ENCODE measurements at regions not wholly inside any gene's neighbourhood (a gene's known extent, or its start where the extent isn't known, plus 50 kb on each side); places are given as distances from the start of the nearest gene placed in this dataset.

DNA sequence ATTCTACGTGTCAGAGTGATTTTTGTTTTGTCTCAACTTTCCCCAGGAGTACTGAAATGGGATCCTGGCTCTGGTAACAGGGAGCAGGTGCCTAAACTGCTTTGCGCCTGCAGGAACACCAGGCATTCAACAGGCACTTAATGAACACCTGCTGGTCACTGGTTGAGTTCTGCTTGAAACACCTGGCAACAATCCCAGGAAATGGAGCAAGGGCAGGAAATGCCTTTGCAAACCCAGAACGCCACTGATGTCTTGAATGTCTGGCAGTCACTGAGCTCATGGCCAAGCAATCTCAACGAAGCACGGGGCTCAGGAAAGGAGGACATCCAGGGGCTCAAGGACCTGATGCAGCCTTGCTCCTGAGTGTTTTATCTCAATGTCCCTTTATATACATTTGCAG is 360.0 kb upstream of the RAB6C start:
- Histone ChIP-seq H2AFZ (ENCODE audit: low read depth, low read length, severe bottlenecking) (no peak overlapping the region), H3K9me3 (ENCODE audit: insufficient read depth, low read length) (no peaks in the 10 kb centered on the region), H3K79me2 (ENCODE audit: insufficient read depth, low read length) (no peaks in the 10 kb centered on the region), H3K4me2 (ENCODE audit: low read depth, low read length, poor library complexity, severe bottlenecking) (no peak overlapping the region), H3K4me3 (ENCODE audit: insufficient read depth, low read length, poor library complexity, severe bottlenecking) (no peak overlapping the region), H3K9me2 (replicated peaks; ENCODE audit: insufficient read depth, low read length) (no peaks in the 10 kb centered on the region), H3K27me3 (ENCODE audit: low read length) (no peaks in the 10 kb centered on the region), H3K9ac (ENCODE audit: low read length) (no peak overlapping the region), H3K27ac (ENCODE audit: low read depth, low read length) (no peak overlapping the region), H3F3A (ENCODE audit: insufficient read depth) (no peaks in the 10 kb centered on the region), H3K36me3 (ENCODE audit: low read length) (no peaks in the 10 kb centered on the region), H4K20me1 (ENCODE audit: low read depth, low read length) (no peaks in the 10 kb centered on the region)
- no peak for TF ChIP-seq EZH2phosphoT487 (conservative IDR thresholded peaks at IDR 0.05; ENCODE audit: low read length)
- TF ChIP-seq, protein P1, sequence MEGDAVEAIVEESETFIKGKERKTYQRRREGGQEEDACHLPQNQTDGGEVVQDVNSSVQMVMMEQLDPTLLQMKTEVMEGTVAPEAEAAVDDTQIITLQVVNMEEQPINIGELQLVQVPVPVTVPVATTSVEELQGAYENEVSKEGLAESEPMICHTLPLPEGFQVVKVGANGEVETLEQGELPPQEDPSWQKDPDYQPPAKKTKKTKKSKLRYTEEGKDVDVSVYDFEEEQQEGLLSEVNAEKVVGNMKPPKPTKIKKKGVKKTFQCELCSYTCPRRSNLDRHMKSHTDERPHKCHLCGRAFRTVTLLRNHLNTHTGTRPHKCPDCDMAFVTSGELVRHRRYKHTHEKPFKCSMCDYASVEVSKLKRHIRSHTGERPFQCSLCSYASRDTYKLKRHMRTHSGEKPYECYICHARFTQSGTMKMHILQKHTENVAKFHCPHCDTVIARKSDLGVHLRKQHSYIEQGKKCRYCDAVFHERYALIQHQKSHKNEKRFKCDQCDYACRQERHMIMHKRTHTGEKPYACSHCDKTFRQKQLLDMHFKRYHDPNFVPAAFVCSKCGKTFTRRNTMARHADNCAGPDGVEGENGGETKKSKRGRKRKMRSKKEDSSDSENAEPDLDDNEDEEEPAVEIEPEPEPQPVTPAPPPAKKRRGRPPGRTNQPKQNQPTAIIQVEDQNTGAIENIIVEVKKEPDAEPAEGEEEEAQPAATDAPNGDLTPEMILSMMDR (IDR thresholded peaks at IDR 0.05; ENCODE audit: insufficient read depth, low read length, poor library complexity, severe bottlenecking) = no peak

DNA sequence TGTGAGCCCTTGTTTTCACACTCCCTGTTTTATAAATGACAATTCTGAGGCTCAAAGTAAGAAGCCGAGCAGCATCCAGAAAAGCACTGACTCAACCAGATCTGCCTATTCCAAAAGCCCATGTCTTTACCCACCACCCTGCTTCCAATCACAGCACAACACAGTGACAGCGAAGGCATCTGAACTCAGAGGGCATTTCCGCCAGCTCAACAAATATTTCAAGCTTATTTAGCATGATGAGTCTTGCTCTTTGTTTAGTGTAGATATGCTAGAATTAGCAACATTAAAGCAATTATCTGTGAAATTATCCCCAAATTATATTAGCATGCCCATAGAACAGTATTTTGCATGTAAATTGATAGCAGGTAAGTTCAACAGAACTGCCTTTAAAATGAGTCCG is 359.1 kb upstream of the RAB6C start:
- Histone ChIP-seq H3K9me3 (ENCODE audit: insufficient read depth, low read length) (no peaks in the 10 kb centered on the region), H3K27me3 (ENCODE audit: low read length) (no peaks in the 10 kb centered on the region)
- TF ChIP-seq, protein P1 (IDR thresholded peaks at IDR 0.05; ENCODE audit: insufficient read depth, low read length, poor library complexity, severe bottlenecking) = no peak

DNA sequence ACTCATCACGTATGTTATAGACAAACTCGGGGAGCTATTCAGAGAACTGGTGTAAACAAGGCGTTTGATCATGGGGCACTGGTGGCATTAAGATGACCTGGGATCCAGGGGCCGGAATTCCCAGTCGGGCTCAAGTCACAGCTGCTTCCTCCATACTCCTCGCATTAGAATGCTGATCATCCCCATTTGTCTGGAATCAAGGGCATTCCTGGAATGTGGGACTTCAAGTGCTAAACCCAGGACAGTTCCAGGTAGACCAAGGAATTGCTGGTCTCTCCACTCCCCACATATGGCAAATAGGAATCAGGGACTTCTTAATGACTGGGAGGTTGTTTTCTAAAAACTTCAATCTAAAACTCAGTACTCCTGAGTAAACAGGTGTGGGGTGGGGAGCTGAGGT is 355.7 kb upstream of the RAB6C start:
- Histone ChIP-seq H3K4me2 (ENCODE audit: low read depth, low read length, poor library complexity, severe bottlenecking) (no peak overlapping the region), H3K27me3 (ENCODE audit: low read length) (no peaks in the 10 kb centered on the region), H3K9me3 (ENCODE audit: insufficient read depth, low read length) (no peaks in the 10 kb centered on the region), H3K79me2 (ENCODE audit: insufficient read depth, low read length) (no peaks in the 10 kb centered on the region), H3K36me3 (ENCODE audit: low read length) (no peaks in the 10 kb centered on the region), H3K9ac (ENCODE audit: low read length) (no peak overlapping the region), H3F3A (ENCODE audit: insufficient read depth) (no peaks in the 10 kb centered on the region), H3K4me3 (ENCODE audit: insufficient read depth, low read length, poor library complexity, severe bottlenecking) (no peak overlapping the region), H3K27ac (ENCODE audit: low read depth, low read length) (no peak overlapping the region), H2AFZ (ENCODE audit: low read depth, low read length, severe bottlenecking) (no peak overlapping the region), H3K9me2 (replicated peaks; ENCODE audit: insufficient read depth, low read length) (no peaks in the 10 kb centered on the region), H4K20me1 (ENCODE audit: low read depth, low read length) (no peaks in the 10 kb centered on the region)
- TF ChIP-seq, protein P1 (IDR thresholded peaks at IDR 0.05; ENCODE audit: insufficient read depth, low read length, poor library complexity, severe bottlenecking) = no peak
- TF ChIP-seq EZH2phosphoT487 (conservative IDR thresholded peaks at IDR 0.05; ENCODE audit: low read length) = no peak

More for the DNA sequence above, 359.1 kb upstream of the RAB6C start:
- Histone ChIP-seq H3F3A (ENCODE audit: insufficient read depth) (no peaks in the 10 kb centered on the region), H2AFZ (ENCODE audit: low read depth, low read length, severe bottlenecking) (no peak overlapping the region), H3K9ac (ENCODE audit: low read length) (no peak overlapping the region), H3K79me2 (ENCODE audit: insufficient read depth, low read length) (no peaks in the 10 kb centered on the region), H3K27ac (ENCODE audit: low read depth, low read length) (no peak overlapping the region), H3K4me3 (ENCODE audit: insufficient read depth, low read length, poor library complexity, severe bottlenecking) (no peak overlapping the region), H4K20me1 (ENCODE audit: low read depth, low read length) (no peaks in the 10 kb centered on the region), H3K9me2 (replicated peaks; ENCODE audit: insufficient read depth, low read length) (no peaks in the 10 kb centered on the region), H3K36me3 (ENCODE audit: low read length) (no peaks in the 10 kb centered on the region), H3K4me2 (ENCODE audit: low read depth, low read length, poor library complexity, severe bottlenecking) (no peak overlapping the region)

DNA sequence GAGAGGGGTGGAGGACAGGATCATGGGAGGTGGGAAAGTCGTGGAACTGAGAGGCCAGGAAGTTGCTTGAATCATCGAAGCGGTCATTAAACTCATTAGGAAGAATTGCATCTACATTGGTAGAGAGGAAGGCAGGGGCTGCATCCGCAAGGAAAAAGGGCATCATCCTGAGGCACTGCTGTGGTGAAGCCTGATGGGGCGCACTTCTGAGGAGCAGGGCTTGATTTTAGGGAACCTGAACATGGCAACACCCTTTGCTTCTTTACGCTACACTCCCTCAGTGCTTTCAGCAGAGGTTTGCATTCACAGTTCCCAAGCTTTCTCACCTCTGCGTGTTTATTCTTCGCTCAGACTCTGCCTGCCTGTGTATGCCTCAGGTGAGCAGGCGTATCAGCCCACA is 352.0 kb upstream of the RAB6C start:
- Histone ChIP-seq H3K9me3 (ENCODE audit: insufficient read depth, low read length) (no peaks in the 10 kb centered on the region), H3K9ac (ENCODE audit: low read length) (no peak overlapping the region), H3K9me2 (replicated peaks; ENCODE audit: insufficient read depth, low read length) (no peaks in the 10 kb centered on the region), H3K27me3 (ENCODE audit: low read length) (no peaks in the 10 kb centered on the region), H4K20me1 (ENCODE audit: low read depth, low read length) (no peaks in the 10 kb centered on the region), H3K4me3 (ENCODE audit: insufficient read depth, low read length, poor library complexity, severe bottlenecking) (no peak overlapping the region), H3F3A (ENCODE audit: insufficient read depth) (no peaks in the 10 kb centered on the region), H3K36me3 (ENCODE audit: low read length) (no peaks in the 10 kb centered on the region), H3K27ac (ENCODE audit: low read depth, low read length) (no peak overlapping the region), H3K79me2 (ENCODE audit: insufficient read depth, low read length) (no peaks in the 10 kb centered on the region), H3K4me2 (ENCODE audit: low read depth, low read length, poor library complexity, severe bottlenecking) (no peak overlapping the region), H2AFZ (ENCODE audit: low read depth, low read length, severe bottlenecking) (no peak overlapping the region)
- TF ChIP-seq, protein P1 (IDR thresholded peaks at IDR 0.05; ENCODE audit: insufficient read depth, low read length, poor library complexity, severe bottlenecking) = no peak
- TF ChIP-seq EZH2phosphoT487 (conservative IDR thresholded peaks at IDR 0.05; ENCODE audit: low read length) = no peak
